ENCODE measurements at regions not wholly inside any gene's neighbourhood (a gene's known extent, or its start where the extent isn't known, plus 50 kb on each side); places are given as distances from the start of the nearest gene placed in this dataset.

- TF ChIP-seq CTCF (tag by site-specific recombination; IDR thresholded peaks at IDR 0.05) (no peak), ZBTB7A (tag by site-specific recombination; IDR thresholded peaks at IDR 0.05; ENCODE audit: low read depth) (no peak), REST (tag by site-specific recombination; IDR thresholded peaks at IDR 0.05) (no peak)
- TF ChIP-seq, protein P1, sequence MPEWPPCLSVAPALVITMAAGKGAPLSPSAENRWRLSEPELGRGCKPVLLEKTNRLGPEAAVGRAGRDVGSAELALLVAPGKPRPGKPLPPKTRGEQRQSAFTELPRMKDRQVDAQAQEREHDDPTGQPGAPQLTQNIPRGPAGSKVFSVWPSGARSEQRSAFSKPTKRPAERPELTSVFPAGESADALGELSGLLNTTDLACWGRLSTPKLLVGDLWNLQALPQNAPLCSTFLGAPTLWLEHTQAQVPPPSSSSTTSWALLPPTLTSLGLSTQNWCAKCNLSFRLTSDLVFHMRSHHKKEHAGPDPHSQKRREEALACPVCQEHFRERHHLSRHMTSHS (tag by site-specific recombination; IDR thresholded peaks at IDR 0.05) = no peak
- TF ChIP-seq, protein P2, sequence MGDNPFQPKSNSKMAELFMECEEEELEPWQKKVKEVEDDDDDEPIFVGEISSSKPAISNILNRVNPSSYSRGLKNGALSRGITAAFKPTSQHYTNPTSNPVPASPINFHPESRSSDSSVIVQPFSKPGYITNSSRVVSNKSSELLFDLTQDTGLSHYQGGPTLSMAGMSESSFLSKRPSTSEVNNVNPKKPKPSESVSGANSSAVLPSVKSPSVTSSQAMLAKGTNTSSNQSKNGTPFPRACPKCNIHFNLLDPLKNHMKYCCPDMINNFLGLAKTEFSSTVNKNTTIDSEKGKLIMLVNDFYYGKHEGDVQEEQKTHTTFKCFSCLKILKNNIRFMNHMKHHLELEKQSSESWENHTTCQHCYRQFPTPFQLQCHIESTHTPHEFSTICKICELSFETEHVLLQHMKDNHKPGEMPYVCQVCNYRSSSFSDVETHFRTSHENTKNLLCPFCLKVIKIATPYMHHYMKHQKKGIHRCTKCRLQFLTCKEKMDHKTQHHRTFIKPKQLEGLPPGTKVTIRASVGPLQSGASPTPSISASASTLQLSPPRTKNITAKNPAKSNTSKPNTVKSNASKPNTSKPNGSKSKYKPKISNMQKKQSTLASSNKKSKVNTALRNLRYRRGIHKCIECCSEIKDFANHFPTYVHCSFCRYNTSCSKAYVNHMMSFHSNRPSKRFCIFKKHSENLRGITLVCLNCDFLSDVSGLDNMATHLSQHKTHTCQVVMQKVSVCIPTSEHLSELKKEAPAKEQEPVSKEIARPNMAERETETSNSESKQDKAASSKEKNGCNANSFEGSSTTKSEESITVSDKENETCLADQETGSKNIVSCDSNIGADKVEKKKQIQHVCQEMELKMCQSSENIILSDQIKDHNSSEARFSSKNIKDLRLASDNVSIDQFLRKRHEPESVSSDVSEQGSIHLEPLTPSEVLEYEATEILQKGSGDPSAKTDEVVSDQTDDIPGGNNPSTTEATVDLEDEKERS (tag by site-specific recombination; IDR thresholded peaks at IDR 0.05) = no peak
Measured at GRCh38 chr10:104563051-104563450, 78.0 kb upstream of the SORCS3 start.
